ENCODE measurements at regions not wholly inside any gene's neighbourhood (a gene's known extent, or its start where the extent isn't known, plus 50 kb on each side); places are given as distances from the start of the nearest gene placed in this dataset.

- ATAC-seq (ENCODE audit: poor library complexity) (no peak), DNase-seq (no peak)
- ChIA-PET CTCF (no interaction called here), POLR2A (no interaction called here)
- no peak overlapping the region for H3K27ac Mint-ChIP-seq
- no peak for TF ChIP-seq CTCF (IDR thresholded peaks at IDR 0.05)
- Histone ChIP-seq H3K4me3 (ENCODE audit: low read length) (no peak overlapping the region), H3K36me3 (ENCODE audit: insufficient read depth, low read length) (no peaks in the 10 kb centered on the region), H3K9me3 (ENCODE audit: control insufficient read depth in 1 of 2, insufficient read depth in 1 of 2, low read length in 2 of 2) (peaks cover 4 to 5% of the 10 kb centered on the region in 2 experiments), H3K27me3 (ENCODE audit: control insufficient read depth in 1 of 2, insufficient read depth in 2 of 2, low read length in 2 of 2) (peaks cover 0 to 9% of the 10 kb centered on the region in 2 experiments), H3K27ac (ENCODE audit: low read depth in 1 of 2, low read length in 2 of 2) (no peak overlapping the region), H3K4me1 (ENCODE audit: insufficient read depth, low read length) (peaks cover 15% of the 10 kb centered on the region)
- intact Hi-C loops (cut with DNase I, micrococcal nuclease), result no loop called here
- H3K9me3 Mint-ChIP-seq, result no peaks in the 10 kb centered on the region
- H3K36me3 Mint-ChIP-seq (ENCODE audit: low read depth), result no peaks in the 10 kb centered on the region
- H3K4me3 Mint-ChIP-seq, result no peak overlapping the region
- peaks cover 11% of the 10 kb centered on the region for H3K27me3 Mint-ChIP-seq
- peaks cover 18% of the 10 kb centered on the region for H3K4me1 Mint-ChIP-seq (ENCODE audit: low read depth)
Observed at GRCh38 chr17:74016461-74016860, 187.0 kb upstream of the RPL38 start.

DNA sequence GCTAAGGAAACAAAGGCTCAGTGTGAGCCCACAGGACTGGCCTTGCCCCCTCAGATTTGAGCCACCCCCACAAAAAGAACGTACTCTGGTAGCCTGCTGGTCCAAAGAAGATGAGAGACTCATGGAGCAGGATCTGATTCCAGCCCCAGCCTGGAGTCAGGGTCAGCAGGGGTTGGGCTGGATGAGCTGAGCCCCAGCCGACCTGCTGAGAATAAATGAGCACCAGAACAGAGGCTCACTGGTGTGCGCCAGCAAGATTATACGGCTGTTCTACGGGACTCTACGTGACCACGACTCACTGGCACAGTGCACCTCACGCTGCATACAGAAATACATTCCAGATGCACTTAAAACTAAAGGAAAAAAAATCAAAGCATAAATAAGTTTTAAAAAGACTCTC, 186.0 kb upstream of the RPL38 start:
- H3K27ac ChIP-seq (ENCODE audit: low read depth in 1 of 2, low read length in 2 of 2), result no peak overlapping the region
- CTCF ChIA-PET, result no interaction called here
- Mint-ChIP-seq H3K9me3 (no peaks in the 10 kb centered on the region), H3K27me3 (peaks cover 11% of the 10 kb centered on the region), H3K27ac (no peak overlapping the region), H3K36me3 (ENCODE audit: low read depth) (no peaks in the 10 kb centered on the region), H3K4me1 (ENCODE audit: low read depth) (peaks cover 9% of the 10 kb centered on the region), H3K4me3 (no peak overlapping the region)
- no peak for ATAC-seq (ENCODE audit: poor library complexity)
- peaks cover 6% of the 10 kb centered on the region for H3K4me1 ChIP-seq (ENCODE audit: insufficient read depth, low read length)
- intact Hi-C loops (cut with DNase I, micrococcal nuclease), result no loop called here
- H3K4me3 ChIP-seq (ENCODE audit: low read length), result no peak overlapping the region
- H3K36me3 ChIP-seq (ENCODE audit: insufficient read depth, low read length), result no peaks in the 10 kb centered on the region
- DNase-seq, result no peak
- TF ChIP-seq CTCF (IDR thresholded peaks at IDR 0.05), result no peak
- peaks cover 4 to 5% of the 10 kb centered on the region in 2 experiments for H3K9me3 ChIP-seq (ENCODE audit: control insufficient read depth in 1 of 2, insufficient read depth in 1 of 2, low read length in 2 of 2)
- POLR2A ChIA-PET, result no interaction called here
- peaks cover 0 to 9% of the 10 kb centered on the region in 2 experiments for H3K27me3 ChIP-seq (ENCODE audit: control insufficient read depth in 1 of 2, insufficient read depth in 2 of 2, low read length in 2 of 2)

- DNase-seq (no peak), ATAC-seq (ENCODE audit: poor library complexity) (no peak)
- Histone ChIP-seq H3K36me3 (ENCODE audit: insufficient read depth, low read length) (no peaks in the 10 kb centered on the region), H3K9me3 (ENCODE audit: control insufficient read depth in 1 of 2, insufficient read depth in 1 of 2, low read length in 2 of 2) (peaks cover 4 to 5% of the 10 kb centered on the region in 2 experiments), H3K27me3 (ENCODE audit: control insufficient read depth in 1 of 2, insufficient read depth in 2 of 2, low read length in 2 of 2) (peaks cover 0 to 9% of the 10 kb centered on the region in 2 experiments), H3K27ac (ENCODE audit: low read depth in 1 of 2, low read length in 2 of 2) (no peak overlapping the region), H3K4me3 (ENCODE audit: low read length) (no peak overlapping the region), H3K4me1 (ENCODE audit: insufficient read depth, low read length) (peaks cover 3% of the 10 kb centered on the region)
- TF ChIP-seq CTCF (IDR thresholded peaks at IDR 0.05), result no peak
- no peak overlapping the region for H3K4me3 Mint-ChIP-seq
- CTCF ChIA-PET, result no interaction called here
- H3K9me3 Mint-ChIP-seq, result no peaks in the 10 kb centered on the region
- peaks cover 3% of the 10 kb centered on the region for H3K4me1 Mint-ChIP-seq (ENCODE audit: low read depth)
- H3K27me3 Mint-ChIP-seq, result peaks cover 11% of the 10 kb centered on the region
- no peaks in the 10 kb centered on the region for H3K36me3 Mint-ChIP-seq (ENCODE audit: low read depth)
- intact Hi-C loops (cut with DNase I, micrococcal nuclease), result no loop called here
- H3K27ac Mint-ChIP-seq, result no peak overlapping the region
- POLR2A ChIA-PET, result no interaction called here
Observed at GRCh38 chr17:74018115-74018514, 185.4 kb upstream of the RPL38 start.

All from CD4-positive, alpha-beta T cell (primary cell).